Keratinocyte (primary cell): ENCODE measurements at regions not wholly inside any gene's neighbourhood (a gene's known extent, or its start where the extent isn't known, plus 50 kb on each side); places are given as distances from the start of the nearest gene placed in this dataset.

Source experiments
- CTCF ChIP-seq, 3 experiments: IDR thresholded peaks in 1 of 3; conservative IDR thresholded peaks in 1 of 3; optimal IDR thresholded peaks in 1 of 3; 2 replicates in 2 of 3; 3 replicates in 1 of 3; pipeline versions ENCODE3 to v1.5.1; 2011; ENCODE audit warnings: low read length in 3 of 3, mild to moderate bottlenecking in 3 of 3, moderate library complexity in 2 of 3, control low read depth in 1 of 3, inconsistent platforms in 1 of 3; ENCODE audit not compliant: insufficient read depth in 2 of 3; ENCODE audit errors: extremely low read depth in 1 of 3
- EZH2 ChIP-seq: IDR thresholded peaks from one replicate; pipeline ENCODE4 v1.6.1; 2012; ENCODE audit warnings: inconsistent platforms, mild to moderate bottlenecking, low read length, moderate library complexity

- no peak for TF ChIP-seq CTCF (optimal IDR thresholded peaks at IDR 0.05 in 1 of 3, IDR thresholded peaks at IDR 0.05 in 1 of 3, conservative IDR thresholded peaks at IDR 0.05 in 1 of 3; ENCODE audit: extremely low read depth in 1 of 3, insufficient read depth in 2 of 3, low read length in 3 of 3)
- TF ChIP-seq EZH2 = no peak
These were observed 239.0 kb upstream of the ATP2B1 start for GRCh38 chr12:89947437-89948270.
